Fibroblast of villous mesenchyme (primary cell): ENCODE measurements at regions not wholly inside any gene's neighbourhood (a gene's known extent, or its start where the extent isn't known, plus 50 kb on each side); places are given as distances from the start of the nearest gene placed in this dataset.
"Not testable (repeated sequence)": the region's sequence is repeated elsewhere in the genome, so short reads cannot be mapped to it uniquely, and the experiment has no call there.

Source experiments
- DNase-seq: peaks from one replicate; pipeline ENCODE4 v3.0.0-alpha.2; 2010; ENCODE audit warnings: low read depth
- H3K4me3 ChIP-seq: 2 replicates; pipeline ENCODE4 v1.5.1; 2011; ENCODE audit warnings: low read depth, mild to moderate bottlenecking, low read length
- CTCF ChIP-seq: IDR thresholded peaks from 2 replicates; pipeline ENCODE4 v1.5.1; 2012; ENCODE audit warnings: low read depth, mild to moderate bottlenecking, low read length; ENCODE audit not compliant: insufficient read depth

DNA sequence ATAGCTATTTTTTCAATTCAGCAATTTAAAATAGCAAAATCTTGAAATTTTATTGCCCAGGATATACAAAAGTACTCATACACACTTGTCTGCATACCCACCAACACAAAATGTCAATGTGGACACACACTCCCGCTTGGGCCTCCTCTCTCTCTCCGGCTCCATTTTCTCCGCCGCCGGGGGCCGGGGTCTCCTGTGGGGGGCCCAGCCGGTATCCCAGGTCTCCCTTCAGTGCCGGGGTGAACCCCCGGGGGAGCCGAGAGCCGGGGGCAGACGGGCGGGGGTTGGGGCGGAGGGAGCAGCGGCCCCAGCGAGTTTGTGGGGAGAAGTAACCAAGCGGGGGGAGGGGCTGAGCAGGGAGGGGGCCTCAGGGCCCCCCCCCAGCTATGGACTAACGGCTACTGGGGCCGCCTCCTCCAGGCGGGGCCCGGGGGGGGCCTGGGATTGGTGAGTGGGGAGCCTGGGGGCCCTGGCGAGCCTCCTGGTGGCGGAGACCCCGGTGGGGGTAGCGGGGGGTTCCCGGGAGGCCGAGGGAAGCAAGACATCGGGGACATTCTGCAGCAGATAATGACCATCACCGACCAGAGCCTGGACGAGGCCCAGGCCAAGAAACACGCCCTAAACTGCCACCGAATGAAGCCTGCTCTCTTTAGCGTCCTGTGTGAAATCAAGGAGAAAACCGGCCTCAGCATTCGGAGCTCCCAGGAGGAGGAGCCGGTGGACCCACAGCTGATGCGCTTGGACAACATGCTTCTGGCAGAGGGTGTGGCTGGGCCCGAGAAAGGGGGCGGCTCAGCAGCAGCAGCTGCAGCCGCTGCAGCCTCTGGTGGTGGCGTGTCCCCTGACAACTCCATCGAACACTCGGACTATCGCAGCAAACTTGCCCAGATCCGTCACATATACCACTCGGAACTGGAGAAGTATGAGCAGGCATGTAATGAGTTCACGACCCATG lies 56.6 kb downstream of the CHST2 start:
- DNase-seq, H3K4me3 ChIP-seq: not testable (repeated sequence)

GRCh38 chr3:143177965-143178364 lies 58.4 kb downstream of the CHST2 start:
- DNase-seq, H3K4me3 ChIP-seq: not testable (repeated sequence)

DNA sequence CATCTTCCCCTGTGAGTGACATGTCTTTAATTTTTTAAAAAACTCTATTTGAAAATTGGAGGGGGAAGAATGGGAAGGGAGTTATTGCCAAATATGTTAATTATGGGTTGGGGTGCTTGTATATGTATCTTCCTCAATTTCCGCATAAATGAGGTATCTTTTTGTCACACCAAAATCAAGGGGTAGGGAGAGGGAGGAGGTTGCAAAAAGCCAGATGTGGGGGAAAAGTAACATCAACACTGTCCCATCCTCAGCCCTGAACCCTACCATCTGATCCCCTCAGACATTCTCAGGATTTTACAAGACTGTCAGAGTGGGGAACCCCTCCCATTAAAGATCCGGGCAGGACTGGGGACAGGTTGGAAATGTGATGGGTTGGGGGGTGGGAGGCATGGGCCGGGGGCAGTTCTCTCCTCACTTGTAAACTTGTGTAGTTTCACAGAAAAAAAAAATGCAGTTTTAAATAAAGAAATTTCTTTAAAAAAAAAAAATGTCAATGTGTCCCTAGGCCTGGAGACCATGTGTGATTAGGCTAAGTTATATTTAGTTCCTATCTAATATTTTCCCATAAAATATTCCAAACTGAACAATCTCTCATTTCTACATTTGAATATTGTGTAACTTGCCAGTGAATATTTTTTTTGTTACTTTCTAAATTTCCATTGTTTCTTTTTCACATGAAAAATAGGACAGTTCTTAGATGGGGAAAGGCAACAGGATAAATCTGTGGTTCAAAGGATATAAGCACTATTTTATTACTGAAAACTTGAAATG lies 59.4 kb downstream of the CHST2 start:
- DNase-seq, H3K4me3 ChIP-seq: not testable (repeated sequence)

DNA sequence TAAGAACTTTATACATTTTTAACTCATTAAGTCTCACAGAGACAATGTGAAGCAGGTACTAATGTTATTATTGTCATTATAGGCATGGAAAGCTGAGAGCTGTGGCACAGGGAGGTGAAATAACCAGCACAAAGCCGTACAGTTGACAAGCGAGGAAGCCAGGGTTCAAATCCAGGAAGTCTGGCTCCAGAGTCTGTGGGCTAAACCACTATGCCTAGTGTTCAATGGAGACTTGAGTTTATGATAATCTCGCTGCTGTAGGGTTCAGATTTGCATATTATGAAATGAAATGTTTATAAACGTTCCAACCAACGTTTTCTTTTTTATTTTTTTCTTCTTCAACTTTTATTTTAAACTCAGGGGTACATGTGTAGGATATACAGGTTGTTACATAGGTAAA lies 60.0 kb downstream of the CHST2 start:
- no peak for TF ChIP-seq CTCF
- DNase-seq: no peak
- H3K4me3 ChIP-seq: no peak overlapping the region

DNA sequence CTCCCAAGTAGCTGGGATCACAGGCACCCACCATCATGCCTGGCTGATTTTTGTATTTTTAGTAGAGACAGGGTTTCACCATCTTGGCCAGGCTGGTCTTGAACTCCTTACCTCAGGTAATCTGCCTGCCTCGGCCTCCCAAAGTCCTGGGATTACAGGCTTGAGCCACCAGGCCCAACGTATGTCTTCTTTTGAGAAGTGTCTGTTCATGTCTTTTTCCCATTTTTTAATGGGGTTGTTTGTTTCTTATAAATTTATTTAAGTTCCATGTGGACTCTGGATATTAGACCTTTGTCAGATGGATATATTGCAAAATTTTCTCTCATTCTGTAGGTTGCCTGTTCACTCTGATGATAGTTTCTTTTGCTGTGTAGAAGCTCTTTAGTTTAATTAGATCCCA lies 61.3 kb downstream of the CHST2 start:
- DNase-seq, H3K4me3 ChIP-seq: not testable (repeated sequence)

GRCh38 chr3:143181977-143182376 lies 62.4 kb downstream of the CHST2 start:
- not testable (repeated sequence) for DNase-seq

GRCh38 chr3:143182866-143183664 lies 63.5 kb downstream of the CHST2 start:
- DNase-seq: peak; percentile 44
- TF ChIP-seq CTCF: no peak
- no peak overlapping the region for H3K4me3 ChIP-seq

More at GRCh38 chr3:143181977-143182376, 62.4 kb downstream of the CHST2 start:
- not testable (repeated sequence) for H3K4me3 ChIP-seq

GRCh38 chr3:143183665-143183964 lies 64.0 kb downstream of the CHST2 start:
- no peak for DNase-seq
- no peak overlapping the region for H3K4me3 ChIP-seq
- no peak for TF ChIP-seq CTCF

DNA sequence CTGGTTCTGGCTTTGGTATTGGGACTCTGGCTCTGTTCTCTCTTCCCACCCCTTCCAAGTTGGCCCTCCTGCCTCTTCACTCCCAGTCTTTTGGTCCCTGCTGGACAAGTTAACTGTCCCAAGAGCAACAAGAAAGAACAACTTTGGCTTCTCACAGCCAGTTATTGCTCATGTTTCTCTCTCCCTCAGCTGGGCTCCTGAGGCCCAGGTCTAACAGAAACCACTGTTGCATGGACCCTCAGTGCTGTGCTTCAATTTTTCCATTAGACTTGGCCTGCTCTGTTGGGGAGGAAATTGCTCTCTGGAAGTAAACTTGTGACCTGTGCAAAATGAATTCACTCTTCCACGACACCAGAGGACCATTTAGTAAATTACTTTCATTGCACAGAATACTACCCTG lies 64.5 kb downstream of the CHST2 start:
- no peak for TF ChIP-seq CTCF
- no peak for DNase-seq
- H3K4me3 ChIP-seq: no peak overlapping the region
